ENCODE measurements at regions not wholly inside any gene's neighbourhood (a gene's known extent, or its start where the extent isn't known, plus 50 kb on each side); places are given as distances from the start of the nearest gene placed in this dataset.

DNA sequence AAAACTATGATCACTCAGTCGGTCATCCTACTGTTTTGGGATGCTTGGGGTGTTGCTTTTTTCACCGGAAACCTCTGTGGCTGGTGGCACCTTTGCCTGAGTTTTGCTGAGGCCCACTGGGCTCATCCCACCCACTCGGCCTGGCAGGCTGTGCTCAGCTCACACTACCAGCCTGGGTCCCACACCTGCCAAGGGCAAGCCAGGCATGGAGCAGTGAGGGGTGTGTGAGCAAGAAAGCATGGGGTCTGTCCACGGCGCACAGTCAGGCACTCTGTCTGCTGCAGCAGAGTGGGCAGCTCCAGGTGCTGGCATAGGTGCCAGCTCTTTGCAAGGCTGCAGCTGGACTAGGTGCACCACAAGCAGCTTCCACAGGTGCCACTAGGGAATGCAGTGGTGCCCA is 91.7 kb downstream of the TBXT start:
- H3K27ac Mint-ChIP-seq = no peak overlapping the region
- DNase-seq (no peak), ATAC-seq (replicated peaks in 1 of 2) (no peak)
- no peaks in the 10 kb centered on the region for H3K4me1 Mint-ChIP-seq (ENCODE audit: low read depth)
- no peaks in the 10 kb centered on the region for H3K36me3 Mint-ChIP-seq (ENCODE audit: insufficient read depth in 2 of 2)
- no peak overlapping the region for H3K4me3 Mint-ChIP-seq
- H3K9me3 Mint-ChIP-seq = peaks cover 0 to 5% of the 10 kb centered on the region in 2 donors
- peaks cover 9% of the 10 kb centered on the region for H3K27me3 Mint-ChIP-seq (ENCODE audit: low read depth)

DNA sequence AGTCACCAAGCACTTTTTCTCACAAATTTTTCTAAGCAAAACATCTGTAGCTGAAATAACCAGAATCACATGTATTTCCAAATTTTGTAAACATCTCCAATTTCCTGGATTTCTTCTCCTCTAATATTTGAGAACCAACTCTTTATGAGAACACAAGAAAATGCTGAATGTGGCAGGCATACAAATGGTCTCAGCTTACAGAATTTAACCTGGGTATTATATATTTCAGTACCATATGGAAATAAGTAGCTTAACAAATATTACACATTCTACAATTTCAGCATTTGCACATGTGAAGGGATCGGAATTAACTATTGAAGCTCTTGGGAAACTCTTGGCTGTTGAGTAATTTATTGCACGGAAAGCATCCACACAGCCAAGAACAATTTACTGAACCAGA is 92.5 kb downstream of the TBXT start:
- ATAC-seq (replicated peaks in 1 of 2) (no peak), DNase-seq (no peak)
- Mint-ChIP-seq H3K36me3 (ENCODE audit: insufficient read depth in 2 of 2) (peaks cover 0 to 1% of the 10 kb centered on the region in 2 donors), H3K4me1 (ENCODE audit: low read depth) (no peaks in the 10 kb centered on the region), H3K4me3 (no peak overlapping the region), H3K9me3 (peaks cover 1 to 5% of the 10 kb centered on the region in 2 donors), H3K27me3 (ENCODE audit: low read depth) (peaks cover 9% of the 10 kb centered on the region), H3K27ac (no peak overlapping the region)

GRCh38 chr6:166073082-166073481 is 94.6 kb downstream of the TBXT start:
- Mint-ChIP-seq H3K4me3 (no peak overlapping the region), H3K27ac (no peak overlapping the region), H3K9me3 (peaks cover 6 to 9% of the 10 kb centered on the region in 2 donors), H3K4me1 (ENCODE audit: low read depth) (no peaks in the 10 kb centered on the region), H3K36me3 (ENCODE audit: insufficient read depth in 2 of 2) (peaks cover 0 to 1% of the 10 kb centered on the region in 2 donors), H3K27me3 (ENCODE audit: low read depth) (peaks cover 9% of the 10 kb centered on the region)
- no peak for DNase-seq
- ATAC-seq (replicated peaks in 1 of 2) = no peak

- Mint-ChIP-seq H3K4me1 (ENCODE audit: low read depth) (no peaks in the 10 kb centered on the region), H3K36me3 (ENCODE audit: insufficient read depth in 2 of 2) (peaks cover 1 to 2% of the 10 kb centered on the region in 2 donors), H3K27ac (no peak overlapping the region), H3K9me3 (peaks cover 9 to 12% of the 10 kb centered on the region in 2 donors), H3K27me3 (ENCODE audit: low read depth) (peaks cover 9% of the 10 kb centered on the region), H3K4me3 (no peak overlapping the region)
- ATAC-seq (replicated peaks in 1 of 2) (no peak), DNase-seq (no peak)
These were observed 98.9 kb downstream of the TBXT start for GRCh38 chr6:166068768-166069167.

- Mint-ChIP-seq H3K27me3 (ENCODE audit: low read depth) (no peaks in the 10 kb centered on the region), H3K4me3 (no peak overlapping the region), H3K36me3 (ENCODE audit: insufficient read depth in 2 of 2) (peaks cover 2 to 3% of the 10 kb centered on the region in 2 donors), H3K4me1 (ENCODE audit: low read depth) (no peaks in the 10 kb centered on the region), H3K9me3 (peaks cover 4 to 11% of the 10 kb centered on the region in 2 donors), H3K27ac (no peak overlapping the region)
- DNase-seq = no peak
- ATAC-seq (replicated peaks in 1 of 2) = no peak
These were observed 109.4 kb downstream of the TBXT start for GRCh38 chr6:166058064-166058739.

GRCh38 chr6:166057431-166057830 is 110.2 kb downstream of the TBXT start:
- ATAC-seq (replicated peaks in 1 of 2) (no peak), DNase-seq (no peak)
- Mint-ChIP-seq H3K27me3 (ENCODE audit: low read depth) (no peaks in the 10 kb centered on the region), H3K4me1 (ENCODE audit: low read depth) (no peaks in the 10 kb centered on the region), H3K4me3 (no peak overlapping the region), H3K36me3 (ENCODE audit: insufficient read depth in 2 of 2) (peaks cover 2 to 6% of the 10 kb centered on the region in 2 donors), H3K9me3 (peaks cover 4 to 15% of the 10 kb centered on the region in 2 donors), H3K27ac (no peak overlapping the region)

DNA sequence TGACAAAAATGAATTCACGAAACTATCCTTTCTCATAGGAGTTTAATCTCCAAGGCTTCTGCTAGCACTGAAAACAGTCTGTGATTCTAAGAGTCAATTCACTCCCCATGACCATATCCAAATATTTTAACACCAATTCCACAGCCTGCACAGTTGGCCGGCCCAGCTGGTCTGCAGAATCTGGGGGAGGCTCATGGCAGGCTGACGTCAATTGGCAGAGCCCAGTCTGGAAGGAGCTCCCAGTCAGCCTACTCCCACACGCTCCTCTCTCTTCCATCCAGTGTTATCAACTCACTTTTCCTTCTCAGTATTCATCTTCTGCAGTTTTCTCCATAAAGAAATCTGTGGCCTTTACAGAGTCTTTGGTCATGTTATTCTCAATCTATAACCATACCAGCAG is 111.0 kb downstream of the TBXT start:
- no peak for ATAC-seq (replicated peaks in 1 of 2)
- H3K27ac Mint-ChIP-seq = no peak overlapping the region
- peaks cover 2 to 6% of the 10 kb centered on the region in 2 donors for H3K36me3 Mint-ChIP-seq (ENCODE audit: insufficient read depth in 2 of 2)
- peaks cover 6 to 18% of the 10 kb centered on the region in 2 donors for H3K9me3 Mint-ChIP-seq
- H3K4me3 Mint-ChIP-seq = no peak overlapping the region
- no peaks in the 10 kb centered on the region for H3K4me1 Mint-ChIP-seq (ENCODE audit: low read depth)
- no peaks in the 10 kb centered on the region for H3K27me3 Mint-ChIP-seq (ENCODE audit: low read depth)
- DNase-seq = no peak

DNA sequence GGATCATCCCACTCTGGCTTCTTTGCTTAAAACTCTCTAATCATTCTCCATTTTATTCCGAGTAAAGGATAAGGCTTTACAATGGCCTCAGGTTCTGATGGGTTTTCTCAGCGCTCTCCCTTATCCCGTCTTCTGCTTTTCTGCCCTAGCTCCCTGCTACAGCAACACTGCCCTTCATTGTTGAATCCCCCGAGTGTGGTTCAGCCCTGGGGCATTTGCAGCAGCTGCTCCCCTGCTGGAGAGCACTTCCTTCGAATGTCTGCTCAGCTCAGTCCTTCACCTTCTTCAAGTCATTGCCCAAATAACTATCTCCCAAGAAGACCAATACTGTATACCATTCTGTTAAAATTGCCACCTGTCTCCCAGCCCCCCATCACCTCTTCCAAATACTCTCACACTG is 111.8 kb downstream of the TBXT start:
- Mint-ChIP-seq H3K4me3 (no peak overlapping the region), H3K9me3 (peaks cover 6 to 18% of the 10 kb centered on the region in 2 donors), H3K36me3 (ENCODE audit: insufficient read depth in 2 of 2) (peaks cover 2 to 6% of the 10 kb centered on the region in 2 donors), H3K27ac (no peak overlapping the region), H3K27me3 (ENCODE audit: low read depth) (no peaks in the 10 kb centered on the region), H3K4me1 (ENCODE audit: low read depth) (no peaks in the 10 kb centered on the region)
- no peak for DNase-seq
- no peak for ATAC-seq (replicated peaks in 1 of 2)

DNA sequence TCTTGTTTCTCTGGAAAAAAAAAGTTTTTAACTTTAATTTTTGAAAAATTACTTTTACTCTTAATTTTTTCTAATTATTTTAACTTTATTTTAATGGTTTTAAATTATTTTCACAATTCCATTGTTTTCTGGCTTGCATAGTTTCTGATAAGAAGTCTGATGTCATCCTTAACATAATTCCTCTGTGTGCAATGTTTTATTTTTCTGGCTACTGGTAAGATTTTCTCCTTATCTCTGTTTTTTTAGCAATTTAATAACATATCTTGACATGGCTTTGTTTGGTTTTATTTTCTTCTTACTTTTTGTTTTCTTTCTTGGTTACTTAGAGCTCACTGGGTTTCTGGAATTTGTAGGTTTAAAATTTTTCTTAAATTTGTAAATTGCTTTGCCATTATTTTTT is 114.8 kb downstream of the TBXT start:
- Mint-ChIP-seq H3K9me3 (peaks cover 6 to 19% of the 10 kb centered on the region in 2 donors), H3K36me3 (ENCODE audit: insufficient read depth in 2 of 2) (peaks cover 2 to 6% of the 10 kb centered on the region in 2 donors), H3K27ac (no peak overlapping the region), H3K4me1 (ENCODE audit: low read depth) (no peaks in the 10 kb centered on the region), H3K4me3 (no peak overlapping the region), H3K27me3 (ENCODE audit: low read depth) (no peaks in the 10 kb centered on the region)
- DNase-seq = no peak
- ATAC-seq (replicated peaks in 1 of 2) = no peak

DNA sequence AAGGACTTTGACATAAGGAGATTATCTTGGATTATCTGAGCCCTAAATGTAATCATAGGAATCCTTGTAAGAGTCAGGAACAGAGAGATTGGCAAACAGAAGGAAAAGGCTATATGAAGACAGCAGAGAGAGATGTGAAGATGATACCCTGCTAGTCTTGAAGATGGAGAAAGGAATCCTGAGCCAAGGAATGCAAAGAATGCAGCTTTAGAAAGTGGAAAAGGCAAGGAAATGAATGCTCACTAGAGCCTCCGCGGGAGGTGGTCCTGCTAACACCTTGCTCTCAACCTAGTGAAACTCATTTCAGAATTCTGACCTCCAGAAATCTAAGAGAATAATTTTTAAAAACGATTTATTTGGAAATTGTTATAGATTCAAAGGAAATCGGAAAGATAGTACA is 117.1 kb downstream of the TBXT start:
- no peak overlapping the region for H3K4me3 Mint-ChIP-seq
- no peaks in the 10 kb centered on the region for H3K27me3 Mint-ChIP-seq (ENCODE audit: low read depth)
- H3K9me3 Mint-ChIP-seq = peaks cover 4 to 16% of the 10 kb centered on the region in 2 donors
- no peak for DNase-seq
- ATAC-seq (replicated peaks in 1 of 2) = no peak
- no peak overlapping the region for H3K27ac Mint-ChIP-seq
- no peaks in the 10 kb centered on the region for H3K4me1 Mint-ChIP-seq (ENCODE audit: low read depth)
- peaks cover 2 to 4% of the 10 kb centered on the region in 2 donors for H3K36me3 Mint-ChIP-seq (ENCODE audit: insufficient read depth in 2 of 2)

- Mint-ChIP-seq H3K4me3 (no peak overlapping the region), H3K9me3 (peaks cover 2% of the 10 kb centered on the region in 2 donors), H3K27me3 (ENCODE audit: low read depth) (no peaks in the 10 kb centered on the region), H3K4me1 (ENCODE audit: low read depth) (no peaks in the 10 kb centered on the region), H3K36me3 (ENCODE audit: insufficient read depth in 2 of 2) (no peaks in the 10 kb centered on the region), H3K27ac (no peak overlapping the region)
- no peak for DNase-seq
- no peak for ATAC-seq (replicated peaks in 1 of 2)
These were observed 120.7 kb downstream of the TBXT start for GRCh38 chr6:166046982-166047381.

GRCh38 chr6:166046226-166046625 is 121.4 kb downstream of the TBXT start:
- H3K4me3 Mint-ChIP-seq = no peak overlapping the region
- DNase-seq (no peak), ATAC-seq (replicated peaks in 1 of 2) (no peak)
- H3K27ac Mint-ChIP-seq = no peak overlapping the region
- H3K4me1 Mint-ChIP-seq (ENCODE audit: low read depth) = no peaks in the 10 kb centered on the region
- peaks cover 0 to 2% of the 10 kb centered on the region in 2 donors for H3K9me3 Mint-ChIP-seq
- H3K27me3 Mint-ChIP-seq (ENCODE audit: low read depth) = no peaks in the 10 kb centered on the region
- H3K36me3 Mint-ChIP-seq (ENCODE audit: insufficient read depth in 2 of 2) = no peaks in the 10 kb centered on the region

GRCh38 chr6:166045860-166046200 is 121.8 kb downstream of the TBXT start:
- Mint-ChIP-seq H3K36me3 (ENCODE audit: insufficient read depth in 2 of 2) (no peaks in the 10 kb centered on the region), H3K4me3 (no peak overlapping the region), H3K9me3 (peaks cover 0 to 2% of the 10 kb centered on the region in 2 donors), H3K27ac (no peak overlapping the region), H3K27me3 (ENCODE audit: low read depth) (no peaks in the 10 kb centered on the region), H3K4me1 (ENCODE audit: low read depth) (no peaks in the 10 kb centered on the region)
- ATAC-seq (replicated peaks in 1 of 2) = no peak
- DNase-seq = no peak

- DNase-seq (no peak), ATAC-seq (replicated peaks in 1 of 2) (no peak)
- Mint-ChIP-seq H3K9me3 (no peaks in the 10 kb centered on the region), H3K27ac (no peak overlapping the region), H3K4me1 (ENCODE audit: low read depth) (no peaks in the 10 kb centered on the region), H3K4me3 (no peak overlapping the region), H3K27me3 (ENCODE audit: low read depth) (no peaks in the 10 kb centered on the region), H3K36me3 (ENCODE audit: insufficient read depth in 2 of 2) (no peaks in the 10 kb centered on the region)
These were observed 122.3 kb downstream of the TBXT start for GRCh38 chr6:166045173-166045859.
